HG03097 (cell line): ENCODE measurements at regions not wholly inside any gene's neighbourhood (a gene's known extent, or its start where the extent isn't known, plus 50 kb on each side); places are given as distances from the start of the nearest gene placed in this dataset.

Source experiments
- ATAC-seq: cut with Tn5 transposase; IDR thresholded peaks from one replicate; pipeline ENCODE4 v1.9.1; 2021; ENCODE audit not compliant: unreplicated experiment, low FRiP score

GRCh38 chr4:13260513-13260912, 223.6 kb downstream of the RAB28 start:
- no peak for ATAC-seq

GRCh38 chr4:13250263-13250662, 233.9 kb downstream of the RAB28 start:
- no peak for ATAC-seq

- no peak for ATAC-seq
Observed at GRCh38 chr4:13248621-13249298, 235.4 kb downstream of the RAB28 start.

GRCh38 chr4:13246107-13246506, 238.0 kb downstream of the RAB28 start:
- no peak for ATAC-seq

- no peak for ATAC-seq
Observed at GRCh38 chr4:13244444-13244843, 239.7 kb downstream of the RAB28 start.

- no peak for ATAC-seq
Observed at GRCh38 chr4:13243152-13243551, 241.0 kb downstream of the RAB28 start.

- ATAC-seq, result no peak
Observed at GRCh38 chr4:13240066-13240465, 244.1 kb downstream of the RAB28 start.

- no peak for ATAC-seq
Observed at GRCh38 chr4:13238936-13239335, 245.2 kb downstream of the RAB28 start.

- ATAC-seq, result no peak
Observed at GRCh38 chr4:13236485-13236884, 247.7 kb downstream of the RAB28 start.

GRCh38 chr4:13233755-13234154, 250.4 kb downstream of the RAB28 start:
- no peak for ATAC-seq

GRCh38 chr4:13219971-13220370, 264.2 kb downstream of the RAB28 start:
- no peak for ATAC-seq

- no peak for ATAC-seq
Observed at GRCh38 chr4:13218326-13218958, 265.7 kb downstream of the RAB28 start.

GRCh38 chr4:13215560-13215959, 268.6 kb downstream of the RAB28 start:
- ATAC-seq, result no peak

- no peak for ATAC-seq
Observed at GRCh38 chr4:13212936-13213335, 271.2 kb downstream of the RAB28 start.

- no peak for ATAC-seq
Observed at GRCh38 chr4:13209600-13209999, 274.5 kb downstream of the RAB28 start.

GRCh38 chr4:13208558-13209193, 275.5 kb downstream of the RAB28 start:
- ATAC-seq, result no peak

GRCh38 chr4:13207226-13207625, 276.9 kb downstream of the RAB28 start:
- no peak for ATAC-seq

GRCh38 chr4:13203101-13203500, 281.0 kb downstream of the RAB28 start:
- no peak for ATAC-seq

- no peak for ATAC-seq
Observed at GRCh38 chr4:13202701-13203100, 281.4 kb downstream of the RAB28 start.

- no peak for ATAC-seq
Observed at GRCh38 chr4:13201241-13201640, 282.9 kb downstream of the RAB28 start.

GRCh38 chr4:13196721-13197120, 287.4 kb downstream of the RAB28 start:
- ATAC-seq, result no peak

GRCh38 chr4:13193662-13194061, 290.5 kb downstream of the RAB28 start:
- ATAC-seq, result no peak
